RWPE2 (cell line): ENCODE measurements at regions not wholly inside any gene's neighbourhood (a gene's known extent, or its start where the extent isn't known, plus 50 kb on each side); places are given as distances from the start of the nearest gene placed in this dataset.

Experiments
- ATAC-seq: fragments of 200-7000 bp; cut with Tn5 transposase; 3 replicates; pipeline ENCODE4 v1.9.1; 2021; ENCODE audit warnings: low read depth
- DNase-seq: peaks from one replicate; pipeline ENCODE4 v3.0.0-alpha.2; 2020; ENCODE audit warnings: low spot score
- H3K27ac ChIP-seq: fragments of 450-650 bp; 2 replicates; pipeline ENCODE4 v1.5.1; 2017; ENCODE audit warnings: mild to moderate bottlenecking; ENCODE audit not compliant: poor library complexity, severe bottlenecking
- H3K27me3 ChIP-seq: fragments of 250-450 bp; sonication (Bioruptor Pico); 2 replicates; pipeline ENCODE4 v1.5.1; 2021; ENCODE audit warnings: mild to moderate bottlenecking, moderate library complexity; ENCODE audit not compliant: insufficient read depth, poor library complexity, severe bottlenecking
- H3K36me3 ChIP-seq: fragments of 250-450 bp; sonication (Bioruptor Pico); 2 replicates; pipeline ENCODE4 v1.5.1; 2020; ENCODE audit warnings: low read depth, mild to moderate bottlenecking, moderate library complexity
- H3K4me1 ChIP-seq: fragments of 250-450 bp; sonication (Bioruptor Pico); 2 replicates; pipeline ENCODE4 v1.5.1; 2021; ENCODE audit warnings: mild to moderate bottlenecking, moderate library complexity; ENCODE audit not compliant: insufficient read depth, poor library complexity, severe bottlenecking
- H3K4me3 ChIP-seq: fragments of 250-450 bp; sonication (Bioruptor Pico); 2 replicates; pipeline ENCODE4 v1.5.1; 2021; ENCODE audit warnings: mild to moderate bottlenecking, moderate library complexity; ENCODE audit not compliant: severe bottlenecking
- H3K9me3 ChIP-seq: fragments of 250-450 bp; sonication (Bioruptor Pico); 2 replicates; pipeline ENCODE4 v1.5.1; 2021; ENCODE audit warnings: mild to moderate bottlenecking, moderate library complexity; ENCODE audit not compliant: severe bottlenecking
- TF ChIP-seq, protein P1 (sequence below): fragments of 450-650 bp; IDR thresholded peaks from one replicate; pipeline ENCODE4 v1.5.1; 2017; ENCODE audit warnings: mild to moderate bottlenecking, moderate library complexity; ENCODE audit not compliant: poor library complexity, severe bottlenecking

DNA sequence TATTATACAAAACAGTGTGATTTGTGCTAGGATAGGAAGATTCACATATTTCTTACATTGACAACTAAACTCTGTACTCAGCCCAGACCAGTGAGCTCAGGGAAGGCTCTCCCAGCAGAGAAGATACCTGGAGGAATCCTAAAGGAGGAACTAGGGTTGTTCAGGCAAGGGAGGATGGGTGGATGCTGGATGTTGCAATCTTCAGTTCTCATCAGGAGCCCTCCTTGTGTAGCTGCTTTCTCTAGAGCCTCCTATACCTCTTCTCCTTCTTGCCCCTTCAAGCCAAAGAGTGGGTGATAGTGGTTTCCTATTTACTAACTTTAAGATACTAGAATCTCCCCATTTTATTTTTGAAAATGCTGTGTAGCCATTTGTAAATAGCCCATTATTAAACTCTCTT, 117.3 kb downstream of the NKX6-1 start:
- no peak for DNase-seq
- H3K27me3 ChIP-seq: no peaks in the 10 kb centered on the region
- H3K27ac ChIP-seq: no peak overlapping the region
- TF ChIP-seq, protein P1, sequence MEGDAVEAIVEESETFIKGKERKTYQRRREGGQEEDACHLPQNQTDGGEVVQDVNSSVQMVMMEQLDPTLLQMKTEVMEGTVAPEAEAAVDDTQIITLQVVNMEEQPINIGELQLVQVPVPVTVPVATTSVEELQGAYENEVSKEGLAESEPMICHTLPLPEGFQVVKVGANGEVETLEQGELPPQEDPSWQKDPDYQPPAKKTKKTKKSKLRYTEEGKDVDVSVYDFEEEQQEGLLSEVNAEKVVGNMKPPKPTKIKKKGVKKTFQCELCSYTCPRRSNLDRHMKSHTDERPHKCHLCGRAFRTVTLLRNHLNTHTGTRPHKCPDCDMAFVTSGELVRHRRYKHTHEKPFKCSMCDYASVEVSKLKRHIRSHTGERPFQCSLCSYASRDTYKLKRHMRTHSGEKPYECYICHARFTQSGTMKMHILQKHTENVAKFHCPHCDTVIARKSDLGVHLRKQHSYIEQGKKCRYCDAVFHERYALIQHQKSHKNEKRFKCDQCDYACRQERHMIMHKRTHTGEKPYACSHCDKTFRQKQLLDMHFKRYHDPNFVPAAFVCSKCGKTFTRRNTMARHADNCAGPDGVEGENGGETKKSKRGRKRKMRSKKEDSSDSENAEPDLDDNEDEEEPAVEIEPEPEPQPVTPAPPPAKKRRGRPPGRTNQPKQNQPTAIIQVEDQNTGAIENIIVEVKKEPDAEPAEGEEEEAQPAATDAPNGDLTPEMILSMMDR: no peak
- ATAC-seq: no peak
- H3K4me3 ChIP-seq: no peak overlapping the region
- H3K4me1 ChIP-seq: no peaks in the 10 kb centered on the region
- no peaks in the 10 kb centered on the region for H3K9me3 ChIP-seq
- no peaks in the 10 kb centered on the region for H3K36me3 ChIP-seq

DNA sequence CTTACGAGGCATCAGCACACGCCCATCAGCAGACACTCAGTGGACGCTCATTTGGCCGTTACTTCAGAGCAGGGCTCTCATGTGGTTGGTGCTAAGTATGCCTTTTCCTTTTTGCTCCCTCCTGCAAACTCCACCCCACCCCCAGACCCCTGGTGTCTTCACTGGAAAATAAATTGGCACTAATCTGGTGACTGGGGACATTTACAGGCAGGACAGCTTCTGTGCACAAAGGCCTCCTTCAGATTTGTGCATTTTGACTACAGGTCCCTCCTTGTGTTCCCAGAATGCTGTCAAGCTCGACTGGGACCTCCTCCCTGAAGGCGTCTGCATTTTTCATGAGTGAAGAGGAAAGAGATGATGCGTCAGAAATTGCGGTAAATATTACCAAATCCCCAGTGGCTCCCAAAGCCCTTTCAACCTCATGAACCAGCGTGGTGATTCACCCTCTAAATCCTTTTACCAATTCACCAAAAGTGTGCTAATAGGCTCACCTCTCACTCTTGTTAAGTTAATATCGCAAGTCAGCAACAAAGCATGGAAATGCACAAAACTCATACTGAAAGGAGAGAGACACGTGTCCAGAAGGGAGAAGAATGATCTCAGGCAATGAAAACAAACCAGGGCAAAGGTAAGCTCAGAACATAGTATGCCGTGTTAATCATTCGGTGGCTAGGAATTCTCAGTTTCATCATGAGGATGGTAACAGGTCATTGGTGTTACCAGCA, 119.0 kb downstream of the NKX6-1 start:
- no peaks in the 10 kb centered on the region for H3K4me1 ChIP-seq
- no peak overlapping the region for H3K27ac ChIP-seq
- ATAC-seq (peak; percentile 70), DNase-seq (no peak)
- no peak overlapping the region for H3K4me3 ChIP-seq
- TF ChIP-seq, protein P1: no peak
- no peaks in the 10 kb centered on the region for H3K9me3 ChIP-seq
- H3K27me3 ChIP-seq: no peaks in the 10 kb centered on the region
- H3K36me3 ChIP-seq: no peaks in the 10 kb centered on the region

DNA sequence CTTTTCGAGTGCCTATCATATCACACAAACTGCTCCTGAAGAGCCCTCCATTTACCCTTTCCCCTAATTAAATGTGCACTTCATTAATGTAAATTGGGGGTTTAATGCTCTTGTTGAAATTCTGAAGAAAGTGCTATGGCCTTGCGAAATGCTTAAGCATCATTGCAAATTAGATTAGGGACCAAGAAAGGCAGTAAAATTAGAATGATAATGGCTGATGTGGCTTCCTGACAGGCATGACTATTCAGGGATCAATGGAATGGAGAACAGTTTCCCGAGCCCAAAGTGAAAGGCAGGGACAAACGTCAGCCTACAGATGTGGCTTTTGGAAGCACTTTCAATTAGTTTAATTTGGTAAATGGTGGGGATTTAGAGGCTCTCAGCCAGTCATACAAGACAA, 120.1 kb downstream of the NKX6-1 start:
- H3K4me3 ChIP-seq: no peak overlapping the region
- H3K36me3 ChIP-seq: no peaks in the 10 kb centered on the region
- DNase-seq: no peak
- ATAC-seq: no peak
- H3K9me3 ChIP-seq: no peaks in the 10 kb centered on the region
- no peaks in the 10 kb centered on the region for H3K4me1 ChIP-seq
- no peak overlapping the region for H3K27ac ChIP-seq
- TF ChIP-seq, protein P1: no peak
- no peaks in the 10 kb centered on the region for H3K27me3 ChIP-seq

DNA sequence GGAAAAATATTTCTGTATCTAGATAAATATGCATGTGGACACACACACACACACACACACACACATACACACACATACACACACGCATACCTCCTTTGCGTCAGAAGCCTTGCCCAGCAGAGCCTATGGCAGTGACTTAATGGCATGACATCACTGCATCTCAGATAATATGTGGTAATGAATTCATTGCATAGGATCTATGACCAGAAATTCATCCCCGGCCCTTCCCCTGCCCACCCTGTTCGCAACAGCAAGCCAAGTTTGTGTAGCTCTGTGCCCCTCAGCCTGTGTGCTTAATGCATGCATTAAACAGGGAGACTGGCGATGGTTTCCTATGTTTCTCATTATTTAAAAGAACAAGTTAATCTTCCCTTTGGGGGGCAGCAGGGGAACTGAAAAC, 120.7 kb downstream of the NKX6-1 start:
- no peak overlapping the region for H3K4me3 ChIP-seq
- no peaks in the 10 kb centered on the region for H3K27me3 ChIP-seq
- no peak for DNase-seq
- H3K9me3 ChIP-seq: no peaks in the 10 kb centered on the region
- no peak overlapping the region for H3K27ac ChIP-seq
- TF ChIP-seq, protein P1: no peak
- no peaks in the 10 kb centered on the region for H3K4me1 ChIP-seq
- H3K36me3 ChIP-seq: no peaks in the 10 kb centered on the region
- ATAC-seq: no peak

DNA sequence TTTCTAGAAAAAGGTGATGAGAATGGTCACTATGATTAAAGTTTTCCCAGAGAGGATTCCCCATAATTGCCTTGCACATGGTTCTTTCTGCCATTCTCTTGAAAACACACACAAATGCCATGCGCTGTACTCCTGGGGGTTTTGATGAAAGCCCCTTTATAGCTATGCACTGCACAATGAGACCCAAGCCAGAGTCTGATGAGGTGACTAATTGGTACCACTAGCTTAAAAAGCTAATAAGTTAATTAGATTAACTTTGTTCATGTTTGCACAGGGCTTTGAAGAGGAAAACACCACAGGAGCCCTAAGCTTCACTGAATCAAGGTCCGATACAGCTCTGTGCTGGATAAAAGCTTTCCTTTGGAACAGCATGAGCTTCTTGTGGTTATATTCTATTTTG, 132.2 kb downstream of the NKX6-1 start:
- TF ChIP-seq, protein P1: no peak
- Histone ChIP-seq H3K27me3 (peaks cover 17% of the 10 kb centered on the region), H3K9me3 (no peaks in the 10 kb centered on the region), H3K4me3 (no peak overlapping the region), H3K36me3 (no peaks in the 10 kb centered on the region), H3K4me1 (no peaks in the 10 kb centered on the region), H3K27ac (no peak overlapping the region)
- no peak for ATAC-seq
- DNase-seq: no peak
